OCI-LY1 (cell line): ENCODE measurements at regions not wholly inside any gene's neighbourhood (a gene's known extent, or its start where the extent isn't known, plus 50 kb on each side); places are given as distances from the start of the nearest gene placed in this dataset.

Experiments
- H2AFZ ChIP-seq: fragments of 200-600 bp; sonication (generic), shearing (Covaris generic); 2 replicates; pipeline ENCODE4 v1.6.0; 2014; ENCODE audit warnings: antibody characterized with exemption, mild to moderate bottlenecking, low read length
- H3F3A ChIP-seq: fragments of 200-600 bp; sonication (generic), shearing (Covaris generic); 2 replicates; pipeline ENCODE4 v1.6.0; 2014; ENCODE audit warnings: mild to moderate bottlenecking, antibody characterized with exemption, low read length, moderate library complexity; ENCODE audit not compliant: insufficient read depth
- H3K27ac ChIP-seq: fragments of 200-600 bp; sonication (generic); 2 replicates; pipeline ENCODE4 v1.5.1; 2014; ENCODE audit warnings: low read length, mixed run types, mild to moderate bottlenecking, low read depth; ENCODE audit not compliant: poor library complexity, severe bottlenecking
- H3K27me3 ChIP-seq: fragments of 200-600 bp; sonication (generic); 2 replicates; pipeline ENCODE4 v1.6.0; 2014; ENCODE audit warnings: antibody characterized with exemption, mild to moderate bottlenecking, low read length, moderate library complexity; ENCODE audit not compliant: insufficient read depth
- H3K36me3 ChIP-seq: fragments of 200-600 bp; sonication (generic); 2 replicates; pipeline ENCODE4 v1.6.1; 2014; ENCODE audit warnings: mild to moderate bottlenecking, antibody characterized with exemption, low read length, moderate library complexity, mixed read lengths; ENCODE audit not compliant: insufficient read depth
- H3K4me1 ChIP-seq: fragments of 200-600 bp; sonication (generic); 2 replicates; pipeline ENCODE4 v1.5.1; 2014; ENCODE audit warnings: mild to moderate bottlenecking, low read length, moderate library complexity; ENCODE audit not compliant: insufficient read depth, severe bottlenecking
- H3K4me2 ChIP-seq: fragments of 200-600 bp; sonication (generic), shearing (Covaris generic); 2 replicates; pipeline ENCODE4 v1.6.1; 2014; ENCODE audit warnings: low read length
- H3K4me3 ChIP-seq: fragments of 200-600 bp; sonication (generic); 2 replicates; pipeline ENCODE4 v1.5.1; 2014; ENCODE audit warnings: low read length, low read depth, mild to moderate bottlenecking, mixed read lengths; ENCODE audit not compliant: poor library complexity, severe bottlenecking
- H3K79me2 ChIP-seq: fragments of 200-600 bp; shearing (Covaris generic); 2 replicates; pipeline ENCODE4 v1.6.1; 2016; ENCODE audit warnings: mixed run types, low read length, mixed read lengths; ENCODE audit not compliant: insufficient read depth
- H3K9ac ChIP-seq: fragments of 200-600 bp; sonication (generic), shearing (Covaris generic); 2 replicates; pipeline ENCODE4 v1.6.1; 2014; ENCODE audit warnings: mild to moderate bottlenecking, low read length, mixed read lengths
- H3K9me2 ChIP-seq: fragments of 200-600 bp; sonication (generic), shearing (Covaris generic); 2 replicates; pipeline ENCODE4 v1.6.1; 2014; ENCODE audit warnings: low read depth, mild to moderate bottlenecking, low read length, mixed read lengths
- H3K9me3 ChIP-seq: fragments of 200-600 bp; shearing (Covaris generic); 2 replicates; pipeline ENCODE4 v1.6.1; 2014; ENCODE audit warnings: low read length, mixed read lengths
- H4K20me1 ChIP-seq: fragments of 200-600 bp; sonication (generic), shearing (Covaris generic); 2 replicates; pipeline ENCODE4 v1.6.0; 2016; ENCODE audit warnings: mild to moderate bottlenecking, low read length; ENCODE audit not compliant: insufficient read depth
- CTCF ChIP-seq: fragments of 200-600 bp; sonication (generic), shearing (Covaris generic); IDR thresholded peaks from 2 replicates; pipeline ENCODE4 v1.5.1; 2017; ENCODE audit warnings: mild to moderate bottlenecking, antibody characterized with exemption, low read length, moderate library complexity, mixed read lengths
- EZH2 ChIP-seq: fragments of 200-600 bp; sonication (generic), shearing (Covaris generic); IDR thresholded peaks from 2 replicates; pipeline ENCODE4 v1.8.0; 2017; ENCODE audit warnings: borderline replicate concordance, mixed run types, mild to moderate bottlenecking, antibody characterized with exemption, low read length, moderate library complexity, mixed read lengths

- TF ChIP-seq EZH2: no peak
- TF ChIP-seq CTCF: no peak
- Histone ChIP-seq H2AFZ (no peak overlapping the region), H3K27ac (no peak overlapping the region), H3F3A (no peaks in the 10 kb centered on the region), H3K27me3 (no peaks in the 10 kb centered on the region), H3K79me2 (no peaks in the 10 kb centered on the region), H4K20me1 (no peaks in the 10 kb centered on the region), H3K36me3 (no peaks in the 10 kb centered on the region), H3K4me3 (no peak overlapping the region), H3K9me2 (no peaks in the 10 kb centered on the region), H3K4me2 (no peak overlapping the region), H3K9me3 (no peaks in the 10 kb centered on the region), H3K4me1 (no peaks in the 10 kb centered on the region), H3K9ac (no peak overlapping the region)
Observed at GRCh38 chr5:84688566-84688965, 303.9 kb upstream of the EDIL3 start.

- Histone ChIP-seq H3K9ac (no peak overlapping the region), H3K9me2 (no peaks in the 10 kb centered on the region), H3K4me3 (no peak overlapping the region), H3K9me3 (no peaks in the 10 kb centered on the region), H3K79me2 (no peaks in the 10 kb centered on the region), H3K36me3 (no peaks in the 10 kb centered on the region), H3K27ac (no peak overlapping the region), H3K4me2 (no peak overlapping the region), H3F3A (no peaks in the 10 kb centered on the region), H4K20me1 (no peaks in the 10 kb centered on the region), H3K4me1 (no peaks in the 10 kb centered on the region), H2AFZ (no peak overlapping the region), H3K27me3 (no peaks in the 10 kb centered on the region)
- no peak for TF ChIP-seq EZH2
Observed at GRCh38 chr5:84685121-84685894, 300.6 kb upstream of the EDIL3 start.

GRCh38 chr5:84683594-84683993 is 298.9 kb upstream of the EDIL3 start:
- H3F3A ChIP-seq: no peaks in the 10 kb centered on the region
- H3K9ac ChIP-seq: no peak overlapping the region
- no peak overlapping the region for H2AFZ ChIP-seq

More at GRCh38 chr5:84683594-84683993, 298.9 kb upstream of the EDIL3 start:
- Histone ChIP-seq H3K79me2 (no peaks in the 10 kb centered on the region), H3K9me2 (no peaks in the 10 kb centered on the region), H3K4me2 (no peak overlapping the region), H3K4me1 (no peaks in the 10 kb centered on the region), H3K36me3 (no peaks in the 10 kb centered on the region), H4K20me1 (no peaks in the 10 kb centered on the region), H3K27ac (no peak overlapping the region), H3K27me3 (no peaks in the 10 kb centered on the region), H3K4me3 (no peak overlapping the region), H3K9me3 (no peaks in the 10 kb centered on the region)
- TF ChIP-seq CTCF (no peak), EZH2 (no peak)
